GM18907 (cell line): ENCODE measurements at regions not wholly inside any gene's neighbourhood (a gene's known extent, or its start where the extent isn't known, plus 50 kb on each side); places are given as distances from the start of the nearest gene placed in this dataset.
"Not testable (repeated sequence)": the region's sequence is repeated elsewhere in the genome, so short reads cannot be mapped to it uniquely, and the experiment has no call there.

Source experiments
- ATAC-seq: cut with Tn5 transposase; IDR thresholded peaks from one replicate; pipeline ENCODE4 v1.9.1; 2021; ENCODE audit warnings: mild to moderate bottlenecking, moderate library complexity; ENCODE audit not compliant: unreplicated experiment

- no peak for ATAC-seq
Observed at GRCh38 chr16:22705799-22706198, 108.2 kb upstream of the HS3ST2 start.

- no peak for ATAC-seq
Observed at GRCh38 chr16:22710326-22710725, 103.6 kb upstream of the HS3ST2 start.

- no peak for ATAC-seq
Observed at GRCh38 chr16:22711847-22712246, 102.1 kb upstream of the HS3ST2 start.

GRCh38 chr16:22712471-22712870 lies 101.5 kb upstream of the HS3ST2 start:
- ATAC-seq: no peak

GRCh38 chr16:22718598-22718997 lies 95.4 kb upstream of the HS3ST2 start:
- ATAC-seq: not testable (repeated sequence)

GRCh38 chr16:22719945-22720344 lies 94.0 kb upstream of the HS3ST2 start:
- no peak for ATAC-seq

- no peak for ATAC-seq
Observed at GRCh38 chr16:22721511-22722100, 92.4 kb upstream of the HS3ST2 start.

- not testable (repeated sequence) for ATAC-seq
Observed at GRCh38 chr16:22722551-22723541, 91.1 kb upstream of the HS3ST2 start.

GRCh38 chr16:22726868-22727267 lies 87.1 kb upstream of the HS3ST2 start:
- no peak for ATAC-seq

- ATAC-seq: no peak
Observed at GRCh38 chr16:22727285-22728166, 86.4 kb upstream of the HS3ST2 start.

GRCh38 chr16:22728167-22728836 lies 85.7 kb upstream of the HS3ST2 start:
- ATAC-seq: no peak

GRCh38 chr16:22732400-22732799 lies 81.6 kb upstream of the HS3ST2 start:
- no peak for ATAC-seq

- ATAC-seq: no peak
Observed at GRCh38 chr16:22732959-22733358, 81.0 kb upstream of the HS3ST2 start.

GRCh38 chr16:22734368-22734767 lies 79.6 kb upstream of the HS3ST2 start:
- no peak for ATAC-seq

GRCh38 chr16:22736791-22737190 lies 77.2 kb upstream of the HS3ST2 start:
- no peak for ATAC-seq

- ATAC-seq: no peak
Observed at GRCh38 chr16:22739077-22739476, 74.9 kb upstream of the HS3ST2 start.

GRCh38 chr16:22743401-22743800 lies 70.6 kb upstream of the HS3ST2 start:
- ATAC-seq: no peak

- no peak for ATAC-seq
Observed at GRCh38 chr16:22751104-22751667, 62.8 kb upstream of the HS3ST2 start.

- ATAC-seq: no peak
Observed at GRCh38 chr16:22751685-22752084, 62.3 kb upstream of the HS3ST2 start.

- ATAC-seq: no peak
Observed at GRCh38 chr16:22753451-22753850, 60.5 kb upstream of the HS3ST2 start.
